GM19395 (cell line): ENCODE measurements at regions not wholly inside any gene's neighbourhood (a gene's known extent, or its start where the extent isn't known, plus 50 kb on each side); places are given as distances from the start of the nearest gene placed in this dataset.

ENCODE experiments used
- ATAC-seq: cut with Tn5 transposase; IDR thresholded peaks from one replicate; pipeline ENCODE4 v1.9.1; 2021; ENCODE audit warnings: mild to moderate bottlenecking, moderate library complexity; ENCODE audit not compliant: unreplicated experiment

DNA sequence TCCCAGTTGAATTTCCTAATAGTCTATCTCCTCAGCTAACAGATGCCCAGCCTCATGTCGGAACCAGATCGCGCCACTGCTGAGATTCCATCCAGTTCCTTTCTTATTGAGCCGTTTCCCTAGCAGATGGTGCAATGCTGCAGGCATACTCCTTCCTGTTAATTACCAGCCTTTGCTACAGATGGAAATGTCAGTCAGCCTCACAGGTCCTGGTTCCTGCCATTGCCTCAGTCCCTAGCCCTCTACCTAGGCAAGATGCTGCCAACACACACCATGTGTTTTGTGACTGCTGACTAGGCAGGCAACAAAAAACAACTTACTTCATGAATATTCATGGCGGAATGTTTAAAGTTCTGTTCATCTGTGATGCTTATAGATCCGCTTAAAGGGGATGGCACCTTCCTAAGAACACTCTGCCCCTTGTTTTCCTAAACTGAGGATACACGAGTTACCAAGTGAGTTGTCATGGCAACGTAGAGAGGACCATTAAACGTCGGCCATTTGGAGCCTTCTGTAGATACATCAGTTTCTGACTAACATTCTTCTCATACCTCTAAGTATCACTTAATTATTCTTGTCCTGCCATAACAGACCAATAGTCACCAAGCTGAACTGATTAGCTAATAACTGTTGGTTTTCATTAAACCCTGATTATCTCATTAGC, 749.5 kb downstream of the RNF144A start:
- ATAC-seq, result no peak

DNA sequence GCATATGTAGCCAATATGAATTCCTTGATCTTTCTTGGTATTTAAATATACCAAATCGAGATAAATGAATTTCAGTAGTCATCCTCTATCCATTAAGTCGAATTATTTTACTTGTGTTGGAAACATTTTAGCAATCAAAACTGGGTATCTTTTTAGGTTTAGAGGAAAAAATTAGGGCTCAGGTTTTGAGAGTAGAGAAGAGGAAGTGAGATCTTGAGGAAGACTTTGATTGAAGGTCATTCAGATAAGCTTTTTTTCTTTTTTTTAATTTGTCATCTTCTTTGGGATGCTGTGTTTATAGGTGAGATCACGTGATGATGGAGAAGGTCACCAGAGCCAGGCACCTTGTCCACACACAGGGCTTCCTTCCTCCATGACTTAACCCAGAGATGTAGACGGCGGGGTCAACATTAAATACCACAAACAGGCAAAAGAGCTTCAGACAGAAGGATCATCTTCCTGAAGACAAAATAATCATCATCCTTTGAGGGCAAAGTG, 750.1 kb downstream of the RNF144A start:
- no peak for ATAC-seq

GRCh38 chr2:7670905-7671641, 753.9 kb downstream of the RNF144A start:
- ATAC-seq, result no peak

- no peak for ATAC-seq
Observed at GRCh38 chr2:7672027-7672684, 754.9 kb downstream of the RNF144A start.

DNA sequence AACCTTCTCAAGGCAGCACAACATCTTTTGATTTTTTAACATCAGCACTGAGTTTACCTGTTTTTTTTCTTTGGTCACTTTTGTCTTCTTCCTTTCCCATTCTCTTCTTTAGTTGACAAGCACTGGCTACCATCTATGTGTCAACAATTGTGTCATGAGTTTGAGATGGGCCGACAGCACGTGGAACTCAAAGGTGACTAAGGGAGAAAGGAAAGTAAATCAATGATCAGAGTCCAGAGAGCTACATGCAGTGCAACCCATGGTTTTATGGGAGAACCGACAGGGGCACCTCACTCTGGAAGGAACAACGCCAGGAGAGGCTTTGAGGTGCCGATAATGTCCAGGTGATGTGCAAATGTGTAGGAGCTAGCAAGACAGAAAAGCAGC, 755.5 kb downstream of the RNF144A start:
- ATAC-seq, result no peak

DNA sequence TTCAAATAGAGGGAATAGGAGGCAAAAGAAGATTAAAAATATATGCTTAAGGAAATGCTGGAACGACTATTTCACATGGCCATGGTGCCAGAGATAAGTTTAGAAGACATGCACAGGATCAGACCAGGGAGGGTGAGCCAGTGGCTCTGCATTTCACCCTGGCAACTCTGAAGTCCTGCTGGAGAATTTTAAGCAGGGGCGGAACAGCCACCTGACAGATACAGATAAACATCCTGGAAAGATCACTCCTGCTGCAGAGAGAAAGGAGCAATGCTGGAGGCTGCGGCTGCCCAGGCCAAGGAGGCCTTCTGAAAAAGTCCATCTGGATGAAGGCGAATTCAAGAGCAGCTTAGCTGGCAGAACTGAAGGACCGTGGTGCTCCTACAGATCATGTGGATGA, 755.9 kb downstream of the RNF144A start:
- ATAC-seq, result no peak

DNA sequence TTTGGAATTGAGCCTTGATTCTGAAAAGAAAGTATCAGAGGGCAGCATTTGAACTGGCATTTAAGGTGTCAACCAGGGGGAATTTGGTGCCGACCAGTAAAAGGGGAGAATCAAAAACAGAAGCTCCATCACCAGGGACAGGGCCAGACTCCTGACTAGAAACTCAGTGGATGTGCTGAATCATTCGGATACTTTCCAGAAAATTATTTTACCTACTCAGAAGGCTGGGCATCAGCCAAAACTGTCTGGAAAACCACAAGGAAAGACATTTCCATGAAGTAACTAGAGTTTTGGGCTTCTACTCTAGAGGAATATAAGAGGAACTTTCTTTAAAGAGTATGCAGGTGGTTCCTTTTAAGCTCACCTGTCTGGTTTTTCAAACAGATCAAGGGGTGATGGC, 756.6 kb downstream of the RNF144A start:
- ATAC-seq, result no peak

DNA sequence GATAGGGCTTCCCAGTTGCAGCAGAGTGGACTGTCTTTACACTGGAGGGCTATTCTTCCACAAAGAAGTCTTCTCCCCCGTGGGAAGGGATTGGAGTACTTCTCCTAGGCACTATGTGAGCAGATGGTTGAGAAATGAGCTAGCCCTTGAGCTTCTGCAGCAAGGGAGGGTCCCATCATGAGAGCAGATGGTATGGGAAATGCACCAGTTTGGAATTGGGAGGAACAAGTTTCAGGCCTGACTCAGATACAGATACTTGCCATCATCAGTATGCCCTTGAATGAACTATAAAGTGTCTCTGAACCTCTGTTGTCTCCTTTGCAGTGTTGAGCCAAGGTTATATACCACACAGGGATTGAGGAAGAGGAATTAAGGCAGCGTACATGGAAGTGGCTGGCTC, 757.4 kb downstream of the RNF144A start:
- no peak for ATAC-seq

GRCh38 chr2:7676714-7677113, 759.5 kb downstream of the RNF144A start:
- no peak for ATAC-seq

GRCh38 chr2:7681881-7682461, 764.8 kb downstream of the RNF144A start:
- no peak for ATAC-seq

GRCh38 chr2:7683196-7683595, 766.0 kb downstream of the RNF144A start:
- ATAC-seq, result no peak

DNA sequence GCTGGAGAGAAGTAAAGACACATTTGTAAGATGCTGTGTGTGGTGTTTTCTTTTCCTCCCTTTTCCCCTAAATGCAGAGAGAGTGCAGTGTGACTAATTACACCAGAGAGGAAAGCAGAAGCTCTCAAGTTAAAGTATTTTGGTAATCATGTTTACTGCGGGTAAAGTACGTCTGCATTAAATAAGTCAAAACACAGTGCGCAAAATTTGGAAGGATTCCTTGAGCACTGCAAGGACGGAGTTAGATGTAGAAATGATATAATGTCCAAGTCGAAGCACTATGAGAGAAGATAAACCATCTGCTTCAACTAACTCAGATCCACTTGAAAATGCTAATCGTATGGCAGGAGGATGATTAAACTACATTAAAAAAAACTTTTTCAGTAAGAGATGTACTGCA, 766.5 kb downstream of the RNF144A start:
- ATAC-seq, result no peak

GRCh38 chr2:7685342-7686015, 768.3 kb downstream of the RNF144A start:
- ATAC-seq, result no peak

DNA sequence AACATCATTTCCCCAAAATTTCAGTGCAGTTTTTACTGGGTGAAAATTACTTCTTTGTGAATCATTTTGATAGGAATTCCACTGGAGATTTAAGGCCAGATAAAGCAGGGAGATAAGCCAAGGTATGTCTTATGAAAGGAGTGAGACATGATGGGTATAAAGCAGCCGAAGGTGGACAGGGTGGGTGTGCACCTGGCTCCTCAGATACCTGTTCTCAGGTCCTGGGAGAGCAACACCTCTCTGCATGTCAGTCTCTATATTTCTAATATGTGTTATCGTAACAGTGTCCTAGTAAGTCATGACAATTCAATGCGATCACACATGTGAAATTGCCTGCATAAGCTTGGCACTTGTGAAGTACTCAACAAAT, 768.8 kb downstream of the RNF144A start:
- ATAC-seq, result no peak

DNA sequence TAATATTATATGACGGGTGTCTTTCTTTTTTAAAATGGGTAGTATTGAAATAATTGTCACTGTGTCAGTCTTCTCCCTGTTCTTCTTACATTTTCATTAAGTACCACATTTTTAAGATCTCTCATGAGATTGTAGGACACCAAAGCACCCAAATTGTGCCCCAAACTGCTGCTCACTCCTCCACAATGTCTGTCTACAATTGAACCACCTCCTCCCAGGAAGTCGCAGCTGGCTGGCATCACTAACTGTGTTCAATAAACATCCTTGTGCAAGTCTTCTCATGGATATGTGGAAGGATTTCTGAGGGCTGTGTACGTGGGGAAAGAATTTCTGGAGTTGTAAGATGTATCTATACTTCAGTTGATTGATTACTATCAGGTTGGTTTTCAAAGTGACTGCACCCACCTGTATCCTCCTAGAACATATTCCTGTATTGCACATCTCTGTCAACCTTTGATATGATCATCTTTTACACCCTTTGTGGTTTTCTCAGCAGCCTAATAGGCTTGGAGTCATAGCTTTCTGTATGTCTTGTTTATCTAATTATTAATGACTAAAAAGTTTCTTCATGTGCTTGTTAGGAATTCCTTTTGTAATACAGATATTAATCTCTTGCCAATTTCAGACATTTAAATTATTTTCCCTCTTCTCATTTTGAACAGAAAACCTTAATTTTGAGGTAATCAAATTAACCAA, 774.9 kb downstream of the RNF144A start:
- ATAC-seq, result no peak

DNA sequence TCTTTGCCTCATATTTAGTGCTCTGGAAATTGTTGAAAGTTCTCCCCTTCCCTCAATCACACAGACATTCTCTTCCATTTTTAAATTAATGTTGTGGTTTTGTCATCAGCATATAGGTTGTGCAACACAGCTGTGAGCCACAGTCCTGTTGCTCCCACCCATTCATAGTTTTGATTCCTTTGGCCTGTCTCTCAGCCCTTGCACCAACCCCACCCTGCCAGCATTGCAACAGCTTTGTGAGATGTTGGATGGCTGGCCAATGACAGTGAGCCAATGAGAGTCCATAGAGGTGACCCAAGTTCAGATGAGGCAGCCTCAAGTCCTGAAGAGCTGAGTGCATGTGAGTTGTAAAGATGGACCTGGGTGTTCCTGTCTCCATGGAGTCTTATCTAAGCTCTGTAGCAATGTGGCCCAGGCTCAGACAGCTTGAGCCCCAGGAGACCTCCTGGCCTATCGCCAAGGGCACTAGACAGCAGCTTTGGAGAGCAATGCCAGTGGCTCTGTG, 775.5 kb downstream of the RNF144A start:
- no peak for ATAC-seq

- no peak for ATAC-seq
Observed at GRCh38 chr2:7693246-7694075, 776.2 kb downstream of the RNF144A start.

DNA sequence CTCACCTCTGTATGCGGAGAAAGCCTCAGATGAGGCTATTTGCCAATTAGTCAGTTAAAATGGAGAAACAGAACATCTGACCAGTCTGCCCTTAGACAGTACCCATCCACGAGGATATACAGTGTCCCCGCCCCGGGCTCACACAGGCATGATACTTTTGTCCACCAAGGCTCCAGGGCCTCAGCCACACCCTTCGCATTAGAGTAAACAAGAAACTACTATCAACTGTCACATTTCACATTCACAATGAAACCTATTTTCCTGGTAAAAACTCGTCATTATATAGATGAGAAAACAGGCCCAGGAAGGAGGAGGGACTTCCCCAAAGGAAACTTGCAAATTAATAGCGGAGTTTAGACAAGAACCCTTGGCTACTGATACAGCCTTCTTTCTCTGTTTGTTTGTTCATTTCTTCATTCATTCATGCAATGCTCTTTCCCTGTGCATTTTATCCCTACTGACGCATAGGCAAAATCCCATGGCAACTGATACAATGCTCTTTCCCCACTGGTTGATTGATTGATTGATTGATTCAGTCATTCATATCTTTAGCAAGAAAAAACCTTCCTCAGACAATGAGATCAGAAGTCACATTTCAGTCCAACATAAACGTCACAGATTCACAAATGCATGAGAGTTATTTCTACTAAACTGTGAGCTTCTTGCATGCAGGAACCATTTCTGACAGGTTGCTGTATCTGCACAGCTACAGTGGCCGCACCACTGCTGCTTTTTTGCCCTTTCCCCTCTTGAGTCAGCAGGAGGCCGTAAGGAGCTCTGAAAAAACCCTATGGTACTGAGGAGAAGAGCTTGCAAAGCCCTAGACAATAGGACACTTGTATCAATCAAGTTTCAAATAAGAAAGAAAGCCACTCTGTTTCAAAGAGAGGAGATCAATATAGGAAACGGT, 777.1 kb downstream of the RNF144A start:
- ATAC-seq, result no peak
